Peyer's patch (tissue), 4 donors: ENCODE measurements at regions not wholly inside any gene's neighbourhood (a gene's known extent, or its start where the extent isn't known, plus 50 kb on each side); places are given as distances from the start of the nearest gene placed in this dataset.

Source experiments
- POLR2A ChIP-seq, 2 donors: fragments of 450-650 bp; IDR thresholded peaks; one replicate each; pipeline ENCODE4 v1.5.1; 2017; ENCODE audit warnings: antibody characterized with exemption in 2 of 2, mild to moderate bottlenecking in 2 of 2, moderate library complexity in 2 of 2
- TF ChIP-seq, protein P1 (sequence below), 6 experiments: fragments of 450-650 bp in 4 of 6; fragments of 200-600 bp in 2 of 6; sonication (generic) in 1 of 6; IDR thresholded peaks; one replicate each; pipeline ENCODE4 v1.5.1; 2017 to 2019; ENCODE audit warnings: antibody characterized with exemption in 6 of 6, mild to moderate bottlenecking in 3 of 6, moderate library complexity in 1 of 6

DNA sequence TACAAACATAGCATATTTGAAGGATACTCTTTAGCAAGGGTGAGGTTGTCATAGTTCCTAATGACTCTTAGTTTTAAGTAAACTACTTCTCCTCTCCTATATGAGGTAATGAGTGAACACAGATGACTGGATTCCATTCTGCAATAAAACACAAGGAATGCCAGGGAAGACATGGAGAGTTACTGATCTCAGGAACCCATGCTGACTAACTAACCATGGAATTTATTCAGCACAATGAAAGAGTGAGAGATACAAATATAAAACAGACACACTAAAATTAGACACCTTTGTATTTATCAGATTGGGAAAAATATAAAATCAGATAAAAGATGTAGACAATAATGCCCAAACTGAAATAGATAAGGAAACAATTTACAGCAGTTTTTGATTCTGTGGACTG is 1525.9 kb upstream of the SLC10A2 start:
- TF ChIP-seq, protein P1, sequence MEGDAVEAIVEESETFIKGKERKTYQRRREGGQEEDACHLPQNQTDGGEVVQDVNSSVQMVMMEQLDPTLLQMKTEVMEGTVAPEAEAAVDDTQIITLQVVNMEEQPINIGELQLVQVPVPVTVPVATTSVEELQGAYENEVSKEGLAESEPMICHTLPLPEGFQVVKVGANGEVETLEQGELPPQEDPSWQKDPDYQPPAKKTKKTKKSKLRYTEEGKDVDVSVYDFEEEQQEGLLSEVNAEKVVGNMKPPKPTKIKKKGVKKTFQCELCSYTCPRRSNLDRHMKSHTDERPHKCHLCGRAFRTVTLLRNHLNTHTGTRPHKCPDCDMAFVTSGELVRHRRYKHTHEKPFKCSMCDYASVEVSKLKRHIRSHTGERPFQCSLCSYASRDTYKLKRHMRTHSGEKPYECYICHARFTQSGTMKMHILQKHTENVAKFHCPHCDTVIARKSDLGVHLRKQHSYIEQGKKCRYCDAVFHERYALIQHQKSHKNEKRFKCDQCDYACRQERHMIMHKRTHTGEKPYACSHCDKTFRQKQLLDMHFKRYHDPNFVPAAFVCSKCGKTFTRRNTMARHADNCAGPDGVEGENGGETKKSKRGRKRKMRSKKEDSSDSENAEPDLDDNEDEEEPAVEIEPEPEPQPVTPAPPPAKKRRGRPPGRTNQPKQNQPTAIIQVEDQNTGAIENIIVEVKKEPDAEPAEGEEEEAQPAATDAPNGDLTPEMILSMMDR (IDR thresholded peaks at IDR 0.05), result no peak
- TF ChIP-seq POLR2A (IDR thresholded peaks at IDR 0.05), result no peak
